Breast epithelium (tissue), 4 donors: ENCODE measurements at regions not wholly inside any gene's neighbourhood (a gene's known extent, or its start where the extent isn't known, plus 50 kb on each side); places are given as distances from the start of the nearest gene placed in this dataset.

ENCODE experiments used
- DNase-seq, 2 donors: peaks; one replicate each; pipeline ENCODE4 v3.0.0-alpha.2; 2019; ENCODE audit warnings: low spot score in 2 of 2
- H3K27ac ChIP-seq, 2 donors: fragments of 200-600 bp; sonication (generic) in 1 of 2; one replicate each; pipeline ENCODE4 v1.5.1; 2016 to 2019; ENCODE audit warnings: mild to moderate bottlenecking in 1 of 2
- H3K27me3 ChIP-seq, 2 donors: fragments of 200-600 bp; sonication (generic) in 1 of 2; one replicate each; pipeline versions ENCODE4 v1.5.1 to v1.6.0; 2017 to 2019; ENCODE audit warnings: control low read depth in 1 of 2, mild to moderate bottlenecking in 1 of 2
- H3K36me3 ChIP-seq: fragments of 200-600 bp; one replicate; pipeline ENCODE4 v1.5.1; 2019
- H3K4me1 ChIP-seq, 2 donors: fragments of 200-600 bp; sonication (generic); one replicate each; pipeline ENCODE4 v1.5.1; 2016 to 2019; ENCODE audit warnings: control low read depth in 1 of 2
- H3K4me3 ChIP-seq, 3 donors: fragments of 200-600 bp; sonication (generic); 1 replicate in 2 of 3; 2 replicates in 1 of 3; pipeline ENCODE4 v1.5.1; 2016 to 2019; ENCODE audit warnings: mild to moderate bottlenecking in 3 of 3, moderate library complexity in 2 of 3
- H3K9me3 ChIP-seq, 2 donors: fragments of 200-600 bp; sonication (generic) in 1 of 2; one replicate each; pipeline ENCODE4 v1.5.1; 2016 to 2019; ENCODE audit warnings: control low read depth in 1 of 2
- POLR2A ChIP-seq: fragments of 450-650 bp; IDR thresholded peaks from one replicate; pipeline ENCODE4 v1.6.1; 2016; ENCODE audit warnings: antibody characterized with exemption, mild to moderate bottlenecking, moderate library complexity
- POLR2AphosphoS5 ChIP-seq, 3 donors: sonication (generic); formaldehyde crosslinking; IDR thresholded peaks; one replicate each; pipeline ENCODE4 v1.6.1; 2017; ENCODE audit warnings: antibody characterized with exemption in 3 of 3
- intact Hi-C: fragments of 100-400 bp; cut with DNase I; formaldehyde crosslinking; loops from one replicate; pipeline ENCODE4 v1.15.1; 2023; ENCODE audit warnings: low total_unique reads
- TF ChIP-seq, protein P1 (sequence below), 3 donors: fragments of 450-650 bp; IDR thresholded peaks; one replicate each; pipeline ENCODE4 v1.5.1; 2016 to 2017; ENCODE audit warnings: antibody characterized with exemption in 3 of 3, mild to moderate bottlenecking in 3 of 3, moderate library complexity in 3 of 3

DNA sequence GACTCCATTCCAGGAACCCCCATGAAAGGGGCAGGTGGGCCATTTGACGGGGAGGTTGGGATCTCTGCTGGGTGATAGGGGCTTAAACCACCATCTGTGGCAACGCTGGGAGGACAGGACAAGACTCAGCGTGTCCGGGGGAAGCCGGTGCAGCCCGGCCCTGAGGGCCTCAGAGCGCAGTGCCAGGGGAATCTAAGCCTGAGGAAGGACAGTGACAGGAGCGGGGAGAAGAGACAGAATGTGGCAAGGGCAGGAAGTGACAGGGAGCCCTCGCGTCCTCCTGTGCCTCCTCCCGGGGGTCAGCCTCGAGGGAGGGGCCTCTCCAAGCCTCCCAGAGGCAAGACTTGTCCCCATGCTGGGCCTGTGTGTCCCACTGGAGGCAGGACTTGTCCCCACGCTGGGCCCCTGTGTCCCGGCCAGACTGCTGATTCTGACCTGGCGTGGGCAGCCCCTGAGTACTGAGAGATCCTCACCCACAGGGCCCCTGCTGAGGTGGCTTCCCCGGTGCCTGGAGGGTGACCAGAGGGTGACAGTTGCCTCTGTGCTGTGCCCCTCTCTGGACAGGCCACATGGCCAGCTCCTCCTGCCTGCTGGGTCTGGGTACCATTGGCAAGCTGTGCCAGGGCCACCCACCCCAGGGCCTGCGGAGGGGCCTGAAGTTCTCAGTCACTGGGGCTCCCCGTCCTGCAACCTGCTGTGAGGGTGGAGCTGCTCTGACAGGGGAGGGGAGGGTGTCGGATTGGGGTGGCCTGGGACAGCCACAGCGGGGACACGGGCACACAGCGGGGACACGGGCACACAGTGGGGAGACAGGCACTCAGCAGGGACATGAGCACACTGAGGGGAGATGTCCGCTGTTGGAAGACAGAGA, 676.2 kb downstream of the BRD1 start:
- no peaks in the 10 kb centered on the region for H3K36me3 ChIP-seq
- H3K27me3 ChIP-seq, result peaks cover 0 to 56% of the 10 kb centered on the region in 2 donors
- H3K4me1 ChIP-seq, result no peaks in the 10 kb centered on the region
- no peak for DNase-seq
- no peak overlapping the region for H3K4me3 ChIP-seq
- H3K27ac ChIP-seq, result no peak overlapping the region
- peaks cover 0 to 6% of the 10 kb centered on the region in 2 donors for H3K9me3 ChIP-seq
- TF ChIP-seq, protein P1, sequence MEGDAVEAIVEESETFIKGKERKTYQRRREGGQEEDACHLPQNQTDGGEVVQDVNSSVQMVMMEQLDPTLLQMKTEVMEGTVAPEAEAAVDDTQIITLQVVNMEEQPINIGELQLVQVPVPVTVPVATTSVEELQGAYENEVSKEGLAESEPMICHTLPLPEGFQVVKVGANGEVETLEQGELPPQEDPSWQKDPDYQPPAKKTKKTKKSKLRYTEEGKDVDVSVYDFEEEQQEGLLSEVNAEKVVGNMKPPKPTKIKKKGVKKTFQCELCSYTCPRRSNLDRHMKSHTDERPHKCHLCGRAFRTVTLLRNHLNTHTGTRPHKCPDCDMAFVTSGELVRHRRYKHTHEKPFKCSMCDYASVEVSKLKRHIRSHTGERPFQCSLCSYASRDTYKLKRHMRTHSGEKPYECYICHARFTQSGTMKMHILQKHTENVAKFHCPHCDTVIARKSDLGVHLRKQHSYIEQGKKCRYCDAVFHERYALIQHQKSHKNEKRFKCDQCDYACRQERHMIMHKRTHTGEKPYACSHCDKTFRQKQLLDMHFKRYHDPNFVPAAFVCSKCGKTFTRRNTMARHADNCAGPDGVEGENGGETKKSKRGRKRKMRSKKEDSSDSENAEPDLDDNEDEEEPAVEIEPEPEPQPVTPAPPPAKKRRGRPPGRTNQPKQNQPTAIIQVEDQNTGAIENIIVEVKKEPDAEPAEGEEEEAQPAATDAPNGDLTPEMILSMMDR (IDR thresholded peaks at IDR 0.05), result no peak
- TF ChIP-seq POLR2AphosphoS5 (IDR thresholded peaks at IDR 0.05), result no peak
- no peak for TF ChIP-seq POLR2A
- intact Hi-C loops, result no loop called here

DNA sequence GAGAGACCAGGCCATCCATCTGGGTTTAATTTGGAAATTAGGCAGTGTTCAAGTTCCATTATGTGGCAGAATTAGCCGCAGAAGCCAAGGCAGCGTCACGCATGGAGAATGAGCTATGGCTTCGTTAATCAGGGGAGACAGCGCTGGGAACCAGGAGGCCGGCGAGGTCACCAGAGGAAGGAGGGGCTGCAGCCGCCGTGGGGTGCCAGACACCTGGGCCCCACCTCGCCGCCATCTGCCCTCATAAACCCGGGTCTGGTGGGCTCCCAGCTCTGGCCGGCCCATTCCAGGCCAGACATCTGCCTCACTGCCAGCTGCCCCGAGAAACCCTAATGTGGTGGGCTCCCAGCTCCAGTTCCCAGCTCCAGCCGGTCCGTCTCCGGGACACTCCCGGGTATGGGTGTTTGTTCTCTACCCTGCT, 676.9 kb downstream of the BRD1 start:
- Histone ChIP-seq H3K4me3 (no peak overlapping the region), H3K36me3 (no peaks in the 10 kb centered on the region), H3K27ac (no peak overlapping the region), H3K27me3 (peaks cover 0 to 56% of the 10 kb centered on the region in 2 donors), H3K9me3 (peaks cover 0 to 3% of the 10 kb centered on the region in 2 donors), H3K4me1 (no peaks in the 10 kb centered on the region)
- DNase-seq, result no peak
- TF ChIP-seq POLR2AphosphoS5 (IDR thresholded peaks at IDR 0.05) (no peak), POLR2A (no peak)
- TF ChIP-seq, protein P1 (IDR thresholded peaks at IDR 0.05), result no peak
- intact Hi-C loops, result no loop called here

DNA sequence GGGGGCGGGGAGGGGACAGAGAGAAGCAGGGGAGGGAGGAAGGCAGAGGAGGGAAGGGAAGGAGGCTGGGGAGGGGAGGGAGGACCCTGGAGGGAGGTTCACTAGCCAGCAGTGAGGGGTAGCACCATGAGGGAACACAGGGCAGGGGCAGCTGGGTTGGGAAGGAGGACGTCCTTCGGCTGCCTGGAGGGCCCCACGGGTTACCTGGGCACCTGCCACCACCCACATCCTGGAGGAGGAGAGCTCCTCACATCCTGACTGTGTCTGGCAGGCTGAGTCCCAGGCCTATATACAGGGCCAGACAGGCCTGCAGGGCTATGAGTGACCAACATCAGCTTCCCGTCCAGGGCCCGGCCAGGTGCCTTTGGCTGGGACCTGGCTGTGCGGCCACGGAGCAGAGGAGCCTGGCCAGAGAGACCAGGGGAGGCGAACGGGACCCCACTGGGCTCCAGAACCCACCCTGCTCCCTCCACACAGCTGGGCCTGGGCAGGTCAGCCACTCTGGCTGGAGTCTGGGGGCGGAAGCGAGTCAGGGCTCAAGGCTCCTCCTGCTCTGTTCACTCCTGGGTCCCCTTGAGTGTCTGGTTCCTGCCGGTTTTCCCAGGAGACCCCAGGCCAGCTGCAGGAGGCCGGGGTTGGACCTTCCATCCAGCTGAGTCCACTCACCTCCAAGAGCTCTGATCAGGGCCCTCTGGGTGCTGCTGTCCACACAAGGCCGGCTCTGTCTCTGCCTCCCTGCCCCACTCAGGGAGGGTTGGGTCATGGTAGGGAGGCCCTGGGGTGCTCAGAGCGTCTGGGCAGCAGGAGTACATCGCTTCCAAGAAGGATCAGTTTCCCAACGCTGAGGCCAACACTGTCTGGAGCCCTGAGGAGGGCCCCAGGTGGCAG, 677.7 kb downstream of the BRD1 start:
- Histone ChIP-seq H3K36me3 (no peaks in the 10 kb centered on the region), H3K27me3 (peaks cover 0 to 56% of the 10 kb centered on the region in 2 donors), H3K4me1 (no peaks in the 10 kb centered on the region), H3K9me3 (peaks cover 0 to 3% of the 10 kb centered on the region in 2 donors), H3K27ac (no peak overlapping the region), H3K4me3 (no peak overlapping the region)
- no peak for DNase-seq
- intact Hi-C loops, result loop anchor here (10.0 kb wide), 1 partner anchor 55 kb away; no protein-coding TSS in a partner anchor
- TF ChIP-seq, protein P1 (IDR thresholded peaks at IDR 0.05), result no peak
- no peak for TF ChIP-seq POLR2A
- TF ChIP-seq POLR2AphosphoS5 (IDR thresholded peaks at IDR 0.05), result no peak

DNA sequence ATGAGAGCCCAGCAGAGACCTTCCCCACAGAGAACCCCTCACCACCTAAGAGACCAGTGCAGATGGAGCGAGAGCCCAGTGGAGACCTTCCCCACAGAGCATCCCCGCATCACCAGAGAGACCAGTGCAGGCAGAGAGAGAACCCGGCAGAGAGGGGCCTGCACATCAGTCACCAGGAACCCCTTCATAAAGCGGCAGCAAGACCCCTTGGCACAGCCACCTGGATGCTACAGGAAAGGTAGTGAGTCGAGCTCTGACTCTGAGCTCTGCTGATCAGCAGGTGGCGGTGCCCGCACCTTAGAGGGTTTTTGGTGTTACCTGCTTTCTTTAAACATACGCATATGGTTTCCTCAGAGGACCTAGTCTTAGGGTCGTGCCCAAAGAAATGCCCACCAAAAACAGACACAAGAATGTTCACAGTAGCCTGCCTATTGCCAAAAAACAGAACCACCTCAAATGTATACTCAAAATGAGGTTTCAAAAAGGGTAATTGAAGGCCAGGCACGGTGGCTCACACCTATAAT, 678.7 kb downstream of the BRD1 start:
- intact Hi-C loops, result loop anchor here (10.0 kb wide), 1 partner anchor 56 kb away; no protein-coding TSS in a partner anchor
- peaks cover 0 to 50% of the 10 kb centered on the region in 2 donors for H3K27me3 ChIP-seq

More for the DNA sequence above, 678.7 kb downstream of the BRD1 start:
- no peaks in the 10 kb centered on the region for H3K36me3 ChIP-seq
- no peak for DNase-seq
- no peaks in the 10 kb centered on the region for H3K9me3 ChIP-seq
- H3K4me3 ChIP-seq, result no peak overlapping the region
- TF ChIP-seq, protein P1 (IDR thresholded peaks at IDR 0.05), result no peak
- TF ChIP-seq POLR2A (no peak), POLR2AphosphoS5 (IDR thresholded peaks at IDR 0.05) (no peak)
- no peak overlapping the region for H3K27ac ChIP-seq
- no peaks in the 10 kb centered on the region for H3K4me1 ChIP-seq
